ENCODE measurements at regions not wholly inside any gene's neighbourhood (a gene's known extent, or its start where the extent isn't known, plus 50 kb on each side); places are given as distances from the start of the nearest gene placed in this dataset.
"Not testable (repeated sequence)": the region's sequence is repeated elsewhere in the genome, so short reads cannot be mapped to it uniquely, and the experiment has no call there.

DNA sequence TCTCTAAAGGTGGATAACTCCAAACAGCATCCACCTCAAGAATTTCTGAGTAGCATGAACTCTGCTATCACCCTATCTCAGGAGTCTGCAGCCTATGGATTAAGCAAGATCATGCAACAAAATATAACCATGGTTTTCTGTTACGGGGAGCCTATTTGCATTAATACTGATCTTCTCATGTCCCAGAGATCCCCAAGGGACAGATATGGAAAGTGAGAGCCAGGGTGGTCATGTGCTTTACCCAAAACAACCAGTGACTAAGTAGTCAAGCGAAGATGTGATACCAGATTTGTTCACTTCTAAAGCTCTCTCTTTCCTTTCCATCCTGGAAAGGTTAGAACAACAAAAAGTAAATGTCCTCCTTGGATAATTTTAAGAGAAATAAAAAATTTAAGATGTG lies 125.1 kb downstream of the PRRX1 start:
- DNase-seq: no peak
- H3K36me3 Mint-ChIP-seq: no peaks in the 10 kb centered on the region
- no peak overlapping the region for H3K4me3 Mint-ChIP-seq
- no peaks in the 10 kb centered on the region for H3K4me1 Mint-ChIP-seq (ENCODE audit: low read depth)
- H3K27me3 Mint-ChIP-seq: peaks cover 2% of the 10 kb centered on the region
- ChIA-PET POLR2A (no interaction called here), CTCF (no interaction called here)
- peaks cover 1% of the 10 kb centered on the region for H3K9me3 Mint-ChIP-seq
- intact Hi-C loops (cut with micrococcal nuclease): no loop called here
- H3K27ac Mint-ChIP-seq: no peak overlapping the region

DNA sequence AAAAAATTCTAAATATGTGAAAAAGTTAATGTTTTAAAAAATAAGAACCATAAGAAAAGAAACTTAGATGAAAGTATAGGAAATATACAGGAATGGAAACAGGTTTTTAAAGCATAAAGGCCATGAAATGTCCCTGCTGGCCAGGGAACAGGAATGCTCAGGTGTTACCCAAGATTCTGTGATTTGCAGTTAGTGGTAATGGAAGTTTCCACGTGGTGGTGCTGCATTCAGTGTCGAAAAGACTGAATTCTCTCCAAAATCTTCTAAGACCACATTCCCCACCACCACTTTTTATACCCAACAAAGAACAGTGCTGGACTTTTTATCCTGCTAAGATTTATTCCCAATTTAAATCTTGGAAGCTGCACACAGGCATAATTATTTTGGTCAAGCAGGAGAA lies 126.2 kb downstream of the PRRX1 start:
- no peaks in the 10 kb centered on the region for H3K9me3 Mint-ChIP-seq

DNA sequence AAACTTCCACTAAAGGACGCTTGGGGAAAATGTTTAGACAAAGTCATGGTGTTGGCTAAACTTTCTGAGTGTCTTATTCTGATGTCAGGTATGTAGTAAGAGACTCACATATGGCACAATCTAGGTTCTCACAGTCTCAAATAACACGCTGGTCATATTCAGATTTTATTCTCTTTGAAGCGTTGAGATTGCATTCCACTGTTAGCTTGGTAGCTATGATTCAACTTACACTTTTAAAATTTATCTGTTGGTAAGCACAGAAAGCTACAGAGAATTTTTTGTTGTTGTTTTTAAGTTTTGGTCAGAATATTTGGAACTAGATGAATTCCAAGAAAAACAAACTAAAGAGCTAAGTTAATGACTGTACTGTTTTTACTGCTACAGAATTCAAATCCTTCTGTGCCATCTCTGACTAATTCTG lies 126.7 kb downstream of the PRRX1 start:
- Mint-ChIP-seq H3K27ac (no peak overlapping the region), H3K27me3 (peaks cover 2% of the 10 kb centered on the region), H3K36me3 (no peaks in the 10 kb centered on the region), H3K4me1 (ENCODE audit: low read depth) (no peaks in the 10 kb centered on the region), H3K4me3 (no peak overlapping the region), H3K9me3 (no peaks in the 10 kb centered on the region)
- ChIA-PET POLR2A (no interaction called here), CTCF (no interaction called here)
- intact Hi-C loops (cut with micrococcal nuclease): no loop called here
- no peak for DNase-seq

More for the DNA sequence above, 126.2 kb downstream of the PRRX1 start:
- Mint-ChIP-seq H3K27me3 (peaks cover 2% of the 10 kb centered on the region), H3K27ac (no peak overlapping the region), H3K4me3 (no peak overlapping the region), H3K4me1 (ENCODE audit: low read depth) (no peaks in the 10 kb centered on the region), H3K36me3 (no peaks in the 10 kb centered on the region)
- CTCF ChIA-PET: no interaction called here
- POLR2A ChIA-PET: no interaction called here
- DNase-seq: no peak
- intact Hi-C loops (cut with micrococcal nuclease): no loop called here

DNA sequence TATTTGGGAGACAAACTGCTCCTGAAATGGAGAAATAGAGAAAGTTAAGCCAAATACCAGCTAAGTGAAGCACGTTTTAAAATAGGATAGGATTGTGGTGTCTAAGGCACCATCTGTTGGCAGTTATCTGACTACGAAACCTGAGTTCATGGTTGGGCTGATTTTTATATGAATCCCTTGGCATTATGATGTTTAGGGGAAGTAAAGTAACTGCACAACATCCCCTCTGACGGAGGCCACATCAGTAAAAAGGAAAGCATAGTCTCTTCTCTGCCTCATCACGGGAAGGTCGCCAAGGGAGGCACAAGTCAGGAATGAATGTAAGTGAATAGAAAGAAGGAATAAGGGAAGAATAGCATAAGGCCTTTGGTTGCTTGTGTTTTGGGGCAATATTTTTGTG lies 128.0 kb downstream of the PRRX1 start:
- POLR2A ChIA-PET: no interaction called here
- intact Hi-C loops (cut with micrococcal nuclease): no loop called here
- no peak for DNase-seq
- no peak overlapping the region for H3K27ac Mint-ChIP-seq
- peaks cover 5% of the 10 kb centered on the region for H3K27me3 Mint-ChIP-seq
- H3K36me3 Mint-ChIP-seq: no peaks in the 10 kb centered on the region
- no peaks in the 10 kb centered on the region for H3K9me3 Mint-ChIP-seq
- CTCF ChIA-PET: no interaction called here
- H3K4me3 Mint-ChIP-seq: no peak overlapping the region
- no peaks in the 10 kb centered on the region for H3K4me1 Mint-ChIP-seq (ENCODE audit: low read depth)

DNA sequence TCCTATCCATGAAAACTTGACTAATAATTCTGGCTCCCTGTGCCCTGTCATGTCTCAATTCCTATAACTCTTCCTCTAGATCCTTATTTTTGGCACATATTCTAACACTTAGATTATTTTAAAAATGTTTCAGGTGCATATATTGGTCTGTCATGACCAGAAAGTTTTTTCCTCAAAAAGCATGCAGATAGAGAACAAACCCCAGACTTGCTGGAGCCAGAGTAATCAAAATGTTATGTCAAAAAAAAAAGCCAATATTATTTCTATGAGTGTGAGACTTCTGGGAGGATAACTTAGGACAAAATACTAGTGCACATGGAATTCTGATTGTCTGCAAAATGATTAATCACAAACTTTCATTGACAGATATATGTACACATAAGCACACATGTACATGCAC lies 135.1 kb upstream of the MROH9 start:
- no peak for DNase-seq
- CTCF ChIA-PET: no interaction called here
- Mint-ChIP-seq H3K9me3 (no peaks in the 10 kb centered on the region), H3K4me1 (ENCODE audit: low read depth) (no peaks in the 10 kb centered on the region), H3K4me3 (no peak overlapping the region), H3K36me3 (no peaks in the 10 kb centered on the region), H3K27me3 (peaks cover 3% of the 10 kb centered on the region), H3K27ac (no peak overlapping the region)
- intact Hi-C loops (cut with micrococcal nuclease): no loop called here
- POLR2A ChIA-PET: no interaction called here

DNA sequence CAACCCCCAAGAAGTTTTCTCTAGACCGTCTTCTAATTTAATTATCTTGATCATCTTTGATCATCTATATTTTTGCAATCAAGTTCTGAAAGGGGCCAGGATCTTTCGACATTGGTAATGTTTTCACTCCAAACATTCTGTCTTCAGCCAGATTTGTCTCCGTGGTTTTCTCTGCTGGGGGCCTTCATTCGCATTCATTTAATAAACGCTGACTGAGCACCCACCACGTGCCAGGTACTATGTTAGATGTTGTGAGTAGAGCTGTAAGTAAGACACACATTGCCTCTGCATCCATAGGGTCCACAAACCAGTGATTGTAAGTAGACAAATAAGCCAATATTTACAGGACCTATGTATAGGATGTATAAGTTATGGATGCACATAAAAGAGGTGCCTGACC lies 134.5 kb upstream of the MROH9 start:
- ChIA-PET POLR2A (no interaction called here), CTCF (no interaction called here)
- H3K36me3 Mint-ChIP-seq: no peaks in the 10 kb centered on the region
- H3K9me3 Mint-ChIP-seq: no peaks in the 10 kb centered on the region
- no peak for DNase-seq
- intact Hi-C loops (cut with micrococcal nuclease): no loop called here
- H3K27me3 Mint-ChIP-seq: peaks cover 3% of the 10 kb centered on the region
- no peak overlapping the region for H3K27ac Mint-ChIP-seq
- H3K4me3 Mint-ChIP-seq: no peak overlapping the region
- no peaks in the 10 kb centered on the region for H3K4me1 Mint-ChIP-seq (ENCODE audit: low read depth)

DNA sequence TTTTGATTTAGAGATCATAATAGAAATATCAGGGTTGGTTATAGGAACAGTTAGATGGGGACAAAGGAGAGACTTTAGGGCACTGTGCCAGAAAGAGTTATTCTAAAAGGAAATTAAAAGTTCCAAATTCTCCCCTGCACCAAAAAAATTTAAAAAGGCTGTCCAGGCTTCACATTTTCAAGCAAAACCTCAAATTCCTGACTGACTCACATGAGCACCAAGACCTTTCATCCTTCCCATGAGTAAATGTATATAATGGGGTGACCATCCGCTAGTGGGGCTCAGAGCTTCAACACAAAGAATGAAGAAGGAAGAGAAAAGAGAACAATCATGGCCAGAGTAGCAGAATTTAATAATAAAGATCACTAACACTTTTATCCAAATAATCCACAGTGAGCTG lies 131.6 kb upstream of the MROH9 start:
- Mint-ChIP-seq H3K4me1 (ENCODE audit: low read depth) (no peaks in the 10 kb centered on the region), H3K27ac (no peak overlapping the region), H3K36me3 (no peaks in the 10 kb centered on the region), H3K4me3 (no peak overlapping the region), H3K9me3 (no peaks in the 10 kb centered on the region), H3K27me3 (peaks cover 2% of the 10 kb centered on the region)
- DNase-seq: no peak
- ChIA-PET POLR2A (no interaction called here), CTCF (no interaction called here)
- intact Hi-C loops (cut with micrococcal nuclease): no loop called here

DNA sequence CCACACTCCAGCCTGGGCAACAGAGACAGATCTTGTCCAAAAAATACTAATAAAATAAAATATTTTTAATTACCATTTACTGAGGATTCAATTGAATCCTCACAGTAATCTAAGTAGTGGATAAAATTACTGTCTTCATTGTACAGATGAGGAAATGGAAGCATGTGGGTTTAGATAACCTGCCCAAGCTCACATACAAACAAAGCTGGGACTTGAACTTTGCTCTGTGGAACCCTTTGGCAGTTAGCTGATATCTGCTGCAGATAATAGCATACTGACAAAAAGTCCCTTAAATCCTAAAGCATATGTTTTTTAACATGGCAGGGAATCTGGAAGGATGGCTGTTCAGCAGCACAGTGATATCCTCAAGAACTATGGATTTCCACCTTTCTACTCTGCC lies 130.9 kb upstream of the MROH9 start:
- POLR2A ChIA-PET: no interaction called here

DNA sequence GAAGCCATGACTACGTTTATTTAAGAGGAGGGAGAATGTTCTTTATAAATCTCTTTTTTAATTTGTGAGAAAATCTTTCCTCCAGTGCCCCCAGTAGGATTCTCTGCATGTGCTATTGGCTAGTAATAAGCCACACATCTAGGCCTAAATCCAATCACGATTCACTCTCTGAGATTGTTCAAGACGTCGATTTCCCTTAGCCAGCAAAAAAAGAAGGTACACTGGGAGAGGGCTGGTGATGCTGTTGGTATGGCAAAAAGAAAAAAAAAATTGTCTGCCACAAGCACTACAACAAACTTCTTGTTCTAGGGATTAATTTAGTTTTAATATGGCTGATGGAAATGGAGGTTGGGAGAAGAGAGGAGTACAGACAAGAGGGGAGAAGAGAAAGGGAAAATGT lies 130.5 kb upstream of the MROH9 start:
- H3K36me3 Mint-ChIP-seq: no peaks in the 10 kb centered on the region
- no peaks in the 10 kb centered on the region for H3K4me1 Mint-ChIP-seq (ENCODE audit: low read depth)
- no peak overlapping the region for H3K27ac Mint-ChIP-seq
- peaks cover 5% of the 10 kb centered on the region for H3K27me3 Mint-ChIP-seq
- intact Hi-C loops (cut with micrococcal nuclease): no loop called here
- no peaks in the 10 kb centered on the region for H3K9me3 Mint-ChIP-seq
- no peak for DNase-seq
- CTCF ChIA-PET: no interaction called here
- POLR2A ChIA-PET: no interaction called here
- H3K4me3 Mint-ChIP-seq: no peak overlapping the region

More for the DNA sequence above, 130.9 kb upstream of the MROH9 start:
- Mint-ChIP-seq H3K4me3 (no peak overlapping the region), H3K36me3 (no peaks in the 10 kb centered on the region), H3K27me3 (peaks cover 4% of the 10 kb centered on the region), H3K4me1 (ENCODE audit: low read depth) (no peaks in the 10 kb centered on the region), H3K9me3 (no peaks in the 10 kb centered on the region), H3K27ac (no peak overlapping the region)
- DNase-seq: no peak
- CTCF ChIA-PET: no interaction called here
- intact Hi-C loops (cut with micrococcal nuclease): no loop called here

DNA sequence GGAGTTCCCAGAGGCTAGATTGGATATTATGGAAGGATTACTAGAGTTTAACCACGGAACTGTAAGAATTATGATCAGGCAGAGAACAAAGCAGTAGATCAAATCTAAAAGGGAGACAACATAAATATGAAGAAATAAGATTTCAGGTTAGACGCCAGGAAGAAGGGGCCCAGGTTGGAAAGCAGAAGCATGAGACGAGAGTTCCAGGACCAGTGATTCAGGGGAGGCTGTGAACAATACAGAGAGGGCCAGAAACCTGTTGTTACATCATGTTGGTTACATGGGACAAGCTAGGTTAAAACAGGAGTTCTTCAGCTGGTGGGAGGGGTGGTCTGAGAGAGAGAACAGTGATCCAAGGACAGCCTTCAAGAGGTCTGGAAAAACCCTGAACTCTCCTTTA lies 128.4 kb upstream of the MROH9 start:
- intact Hi-C loops (cut with micrococcal nuclease): no loop called here
- POLR2A ChIA-PET: no interaction called here
- CTCF ChIA-PET: no interaction called here
- DNase-seq: no peak
- no peak overlapping the region for H3K4me3 Mint-ChIP-seq
- no peak overlapping the region for H3K27ac Mint-ChIP-seq
- H3K4me1 Mint-ChIP-seq (ENCODE audit: low read depth): no peaks in the 10 kb centered on the region
- no peaks in the 10 kb centered on the region for H3K9me3 Mint-ChIP-seq
- H3K36me3 Mint-ChIP-seq: no peaks in the 10 kb centered on the region
- peaks cover 7% of the 10 kb centered on the region for H3K27me3 Mint-ChIP-seq

DNA sequence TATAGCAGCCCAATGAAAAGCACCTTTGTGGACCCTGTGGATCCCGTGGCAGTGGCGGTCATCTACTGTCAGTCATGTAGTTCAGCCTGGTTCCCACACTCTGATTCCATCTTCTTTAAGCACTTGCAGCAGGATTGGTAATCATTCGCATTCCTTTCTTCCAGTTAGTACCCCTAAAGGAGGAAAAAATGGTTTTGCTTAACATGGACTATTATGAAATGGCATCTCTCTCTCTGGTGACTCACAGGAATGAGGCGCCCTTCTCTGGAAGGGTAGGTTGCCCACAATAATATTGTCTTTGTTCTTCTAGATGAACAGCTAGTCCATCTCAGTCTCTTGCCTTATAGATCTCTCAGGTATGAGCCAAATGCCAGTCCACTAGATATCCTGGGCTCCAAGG lies 127.9 kb upstream of the MROH9 start:
- no peaks in the 10 kb centered on the region for H3K36me3 Mint-ChIP-seq
- intact Hi-C loops (cut with micrococcal nuclease): no loop called here
- no peak overlapping the region for H3K27ac Mint-ChIP-seq
- peaks cover 7% of the 10 kb centered on the region for H3K27me3 Mint-ChIP-seq
- DNase-seq: no peak
- no peaks in the 10 kb centered on the region for H3K9me3 Mint-ChIP-seq
- H3K4me3 Mint-ChIP-seq: no peak overlapping the region
- H3K4me1 Mint-ChIP-seq (ENCODE audit: low read depth): no peaks in the 10 kb centered on the region
- ChIA-PET POLR2A (no interaction called here), CTCF (no interaction called here)

DNA sequence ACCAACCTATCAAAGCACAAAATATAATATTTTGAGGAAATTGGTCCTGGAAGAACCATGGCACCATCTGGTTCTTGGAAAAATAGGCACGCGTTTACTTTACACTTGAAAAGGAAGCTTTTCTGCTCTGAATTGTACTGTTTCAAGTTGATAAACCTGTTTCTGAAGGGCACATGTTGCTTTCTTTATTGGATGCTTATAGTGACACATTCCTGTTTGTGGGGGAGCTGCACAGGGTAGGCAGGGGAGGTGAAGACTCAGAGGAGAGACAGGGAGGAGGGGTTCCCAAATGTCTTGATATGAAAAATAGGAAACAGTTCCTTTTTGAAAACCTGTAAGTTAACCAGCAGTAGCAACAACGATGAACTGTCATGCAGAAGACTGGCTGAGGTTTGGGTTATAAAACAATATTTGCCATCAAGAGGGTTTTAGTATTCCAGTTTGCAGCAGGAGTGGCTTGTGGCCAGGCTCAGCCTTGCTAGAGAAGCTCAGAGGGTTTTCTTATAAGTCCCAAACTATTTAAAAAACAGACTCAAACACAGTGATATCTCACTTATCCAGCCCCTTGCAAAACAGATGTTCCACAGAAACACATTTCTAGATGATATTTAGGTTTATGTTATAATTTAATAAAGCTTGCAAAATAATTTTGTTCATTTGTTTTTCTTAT lies 127.0 kb upstream of the MROH9 start:
- ChIA-PET CTCF (no interaction called here), POLR2A (no interaction called here)
- Mint-ChIP-seq H3K4me1 (ENCODE audit: low read depth) (no peaks in the 10 kb centered on the region), H3K36me3 (no peaks in the 10 kb centered on the region), H3K4me3 (no peak overlapping the region), H3K9me3 (no peaks in the 10 kb centered on the region), H3K27me3 (peaks cover 7% of the 10 kb centered on the region), H3K27ac (no peak overlapping the region)
- intact Hi-C loops (cut with micrococcal nuclease): no loop called here
- no peak for DNase-seq

DNA sequence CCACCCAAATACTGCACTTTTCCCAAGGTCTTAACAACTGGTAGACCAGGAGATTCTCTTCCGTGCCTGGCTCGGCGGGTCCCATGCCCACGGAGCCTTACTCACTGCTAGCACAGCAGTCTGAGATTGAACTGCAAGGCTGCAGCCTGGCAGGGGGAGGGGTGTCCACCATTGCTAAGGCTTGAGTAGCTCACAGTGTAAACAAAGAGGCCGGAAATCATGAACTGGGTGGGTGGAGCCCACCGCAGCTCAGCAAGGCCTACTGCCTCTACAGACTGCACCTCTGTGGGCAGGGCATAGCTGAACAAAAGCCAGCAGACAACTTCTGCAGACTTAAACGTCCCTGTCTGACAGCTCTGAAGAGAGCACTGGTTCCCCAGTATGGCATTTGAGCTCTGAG lies 124.3 kb upstream of the MROH9 start:
- POLR2A ChIA-PET; H3K4me1 Mint-ChIP-seq (ENCODE audit: low read depth); H3K4me3 Mint-ChIP-seq; DNase-seq; H3K9me3 Mint-ChIP-seq; H3K27ac Mint-ChIP-seq; H3K36me3 Mint-ChIP-seq; H3K27me3 Mint-ChIP-seq; CTCF ChIA-PET; intact Hi-C loops (cut with micrococcal nuclease): not testable (repeated sequence)

DNA sequence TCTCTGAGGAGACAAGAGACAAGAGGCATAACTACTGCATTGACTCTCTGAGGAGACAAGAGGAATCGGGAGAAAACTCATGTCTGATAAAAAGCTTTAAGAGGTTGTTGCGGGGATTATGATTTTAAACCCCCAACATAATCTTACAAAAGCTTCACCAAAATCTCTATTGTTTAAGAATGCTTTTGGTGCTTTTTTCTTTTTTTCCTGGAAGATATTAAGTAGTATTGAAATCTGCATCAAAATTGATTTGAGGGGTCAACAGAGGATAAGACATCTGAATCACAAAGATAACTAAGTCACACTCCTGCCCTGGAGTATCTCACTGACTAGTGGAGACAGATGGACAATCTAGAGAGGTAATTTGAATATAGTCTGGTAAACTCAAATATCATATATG lies 115.6 kb upstream of the MROH9 start:
- intact Hi-C loops (cut with micrococcal nuclease): no loop called here
- POLR2A ChIA-PET: no interaction called here
- Mint-ChIP-seq H3K4me1 (ENCODE audit: low read depth) (no peaks in the 10 kb centered on the region), H3K36me3 (no peaks in the 10 kb centered on the region), H3K27me3 (no peaks in the 10 kb centered on the region), H3K9me3 (peaks cover 4% of the 10 kb centered on the region), H3K4me3 (no peak overlapping the region), H3K27ac (no peak overlapping the region)
- CTCF ChIA-PET: no interaction called here
- no peak for DNase-seq

Data from activated CD4-positive, alpha-beta memory T cell treated with anti-CD3 and anti-CD28 coated beads for 36 hours (primary cell).